Body of pancreas (tissue), 4 donors: ENCODE measurements at regions not wholly inside any gene's neighbourhood (a gene's known extent, or its start where the extent isn't known, plus 50 kb on each side); places are given as distances from the start of the nearest gene placed in this dataset.

ENCODE experiments used
- CTCF ChIP-seq, 7 experiments: fragments of 450-650 bp in 4 of 7; fragments of 200-600 bp in 3 of 7; sonication (generic) in 3 of 7; IDR thresholded peaks; one replicate each; pipeline ENCODE4 v1.5.1; 2016 to 2019; ENCODE audit warnings: antibody characterized with exemption in 7 of 7
- POLR2A ChIP-seq, 3 donors: fragments of 450-650 bp; IDR thresholded peaks; one replicate each; pipeline ENCODE4 v1.6.1; 2016; ENCODE audit warnings: antibody characterized with exemption in 3 of 3, mild to moderate bottlenecking in 2 of 3

GRCh38 chr5:99331061-99331460, 402.3 kb upstream of the CHD1 start:
- no peak for TF ChIP-seq POLR2A (IDR thresholded peaks at IDR 0.05)
- TF ChIP-seq CTCF (IDR thresholded peaks at IDR 0.05) = no peak
